ENCODE measurements at regions not wholly inside any gene's neighbourhood (a gene's known extent, or its start where the extent isn't known, plus 50 kb on each side); places are given as distances from the start of the nearest gene placed in this dataset.

DNA sequence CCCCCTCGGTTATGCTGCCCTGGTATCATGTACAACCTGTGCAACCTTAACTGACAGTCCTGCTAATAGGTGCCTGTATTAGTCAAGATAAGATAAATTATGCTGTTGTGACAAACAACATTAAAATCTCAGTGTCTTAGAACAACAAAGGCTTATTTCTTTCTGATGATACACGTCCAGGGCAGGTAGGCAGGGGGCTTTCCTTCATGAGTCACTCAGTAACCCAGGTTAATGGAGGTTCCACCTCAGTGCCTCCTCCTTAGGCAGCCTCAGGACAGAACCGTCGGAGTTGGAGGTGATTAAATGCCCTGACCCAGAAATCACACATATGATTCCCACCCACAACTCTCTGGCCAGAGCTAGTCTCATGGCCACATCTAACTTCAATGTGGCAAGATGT is 94.6 kb upstream of the CASZ1 start:
- Mint-ChIP-seq H3K4me3 (no peak overlapping the region), H3K27ac (peak overlapping the region in 1 of 3 donors; percentile 28), H3K4me1 (peaks cover 0 to 9% (median under 1%) of the 10 kb centered on the region in 4 donors), H3K9me3 (peaks cover 0 to 1% (median 0%) of the 10 kb centered on the region in 7 donors), H3K27me3 (peaks cover 61% of the 10 kb centered on the region), H3K36me3 (no peaks in the 10 kb centered on the region)
- H3K4me3 ChIP-seq (ENCODE audit: low read depth, low read length), result no peak overlapping the region
- H3K27ac ChIP-seq (ENCODE audit: insufficient read depth, low read length, poor library complexity, severe bottlenecking), result no peak overlapping the region
- no peaks in the 10 kb centered on the region for H3K9me3 ChIP-seq (ENCODE audit: control insufficient read depth in 2 of 2, low read length in 2 of 2)
- peaks cover 3% of the 10 kb centered on the region for H3K4me1 ChIP-seq (ENCODE audit: control insufficient read depth, insufficient read depth, low read length, poor library complexity, severe bottlenecking)
- peaks cover 6% of the 10 kb centered on the region for H3K27me3 ChIP-seq (ENCODE audit: control insufficient read depth, insufficient read depth, low read length)
- DNase-seq (no peak), ATAC-seq (ENCODE audit: low read depth in 2 of 2) (no peak)
- H3K36me3 ChIP-seq (ENCODE audit: control insufficient read depth, insufficient read depth, low read length), result no peaks in the 10 kb centered on the region

DNA sequence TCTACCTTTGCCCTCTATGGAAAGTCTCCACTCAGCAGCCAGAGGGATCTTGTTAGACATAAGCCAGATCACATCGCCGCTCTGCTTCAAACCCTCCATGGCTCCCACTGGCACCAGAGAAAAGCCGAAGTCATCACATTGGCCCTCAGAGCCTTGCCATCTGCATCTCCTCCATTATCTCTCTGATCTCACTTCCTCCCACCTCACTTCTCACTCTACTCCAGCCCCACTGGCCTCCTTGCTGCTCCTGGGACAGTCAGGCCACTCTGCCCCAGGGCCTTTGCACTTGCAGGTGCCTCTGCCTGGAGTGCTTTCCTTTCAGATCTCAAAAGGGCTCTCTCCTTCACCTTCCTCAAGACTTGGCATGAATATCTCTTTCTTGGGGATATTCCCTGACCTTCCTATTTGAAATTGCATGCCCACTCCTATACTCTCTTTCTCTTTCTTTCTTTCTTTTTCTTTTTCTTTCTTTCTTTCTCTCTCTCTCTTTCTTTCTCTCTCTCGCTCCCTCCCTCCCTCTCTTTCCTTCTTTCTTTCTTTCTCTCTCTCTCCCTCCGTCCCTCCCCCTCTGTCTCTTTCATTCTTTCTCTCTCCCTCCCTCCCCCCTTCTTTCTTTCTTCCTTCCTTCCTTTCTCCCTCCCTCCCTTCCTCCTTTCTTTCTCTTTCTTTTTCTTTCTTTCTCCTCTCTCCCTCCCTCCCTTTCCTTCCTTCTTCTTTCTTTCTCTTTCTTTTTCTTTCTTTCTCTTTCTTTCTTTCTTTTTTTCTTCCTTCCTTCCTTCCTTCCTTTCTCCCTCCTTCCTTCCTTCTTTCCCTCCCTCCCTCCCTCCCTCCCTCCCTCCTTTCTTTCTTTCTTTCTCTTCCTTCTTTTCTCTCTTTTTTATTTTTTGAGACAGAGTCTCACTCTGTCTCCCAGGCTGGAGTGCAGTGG is 96.0 kb upstream of the CASZ1 start:
- Histone ChIP-seq H3K9me3 (ENCODE audit: control insufficient read depth in 2 of 2, low read length in 2 of 2) (no peaks in the 10 kb centered on the region), H3K27me3 (ENCODE audit: control insufficient read depth, insufficient read depth, low read length) (peaks cover 6% of the 10 kb centered on the region), H3K4me1 (ENCODE audit: control insufficient read depth, insufficient read depth, low read length, poor library complexity, severe bottlenecking) (peaks cover 3% of the 10 kb centered on the region), H3K36me3 (ENCODE audit: control insufficient read depth, insufficient read depth, low read length) (no peaks in the 10 kb centered on the region), H3K27ac (ENCODE audit: insufficient read depth, low read length, poor library complexity, severe bottlenecking) (no peak overlapping the region), H3K4me3 (ENCODE audit: low read depth, low read length) (no peak overlapping the region)
- Mint-ChIP-seq H3K27me3 (peaks cover 54% of the 10 kb centered on the region), H3K36me3 (no peaks in the 10 kb centered on the region), H3K4me1 (peaks cover 0 to 9% (median under 1%) of the 10 kb centered on the region in 4 donors), H3K9me3 (peaks cover 0 to 1% (median 0%) of the 10 kb centered on the region in 7 donors), H3K4me3 (no peak overlapping the region), H3K27ac (no peak overlapping the region)
- ATAC-seq (ENCODE audit: low read depth in 2 of 2) (no peak), DNase-seq (no peak)

DNA sequence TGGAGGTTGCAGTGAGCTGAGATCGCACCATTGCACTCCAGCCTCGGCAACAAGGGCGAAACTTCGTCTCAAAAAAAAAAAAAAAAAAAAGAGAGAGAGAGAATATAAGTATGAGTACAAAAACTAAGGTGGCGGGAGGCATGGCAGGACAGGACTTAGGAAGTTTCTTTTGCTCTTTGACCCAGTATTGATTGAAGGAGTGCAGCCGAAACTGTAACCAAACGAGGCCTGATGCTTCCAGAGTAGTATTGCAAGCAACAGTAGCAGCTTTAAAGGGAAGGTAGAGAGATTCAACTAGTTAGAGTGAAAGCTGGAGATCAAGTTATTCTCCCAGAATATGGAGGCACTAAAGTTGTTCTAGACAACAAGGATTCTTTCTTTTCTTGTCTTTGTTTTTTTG is 99.2 kb upstream of the CASZ1 start:
- no peaks in the 10 kb centered on the region for H3K36me3 Mint-ChIP-seq
- Histone ChIP-seq H3K27me3 (ENCODE audit: control insufficient read depth, insufficient read depth, low read length) (no peaks in the 10 kb centered on the region), H3K4me1 (ENCODE audit: control insufficient read depth, insufficient read depth, low read length, poor library complexity, severe bottlenecking) (no peaks in the 10 kb centered on the region), H3K27ac (ENCODE audit: insufficient read depth, low read length, poor library complexity, severe bottlenecking) (no peak overlapping the region), H3K36me3 (ENCODE audit: control insufficient read depth, insufficient read depth, low read length) (no peaks in the 10 kb centered on the region), H3K4me3 (ENCODE audit: low read depth, low read length) (no peak overlapping the region), H3K9me3 (ENCODE audit: control insufficient read depth in 2 of 2, low read length in 2 of 2) (no peaks in the 10 kb centered on the region)
- no peak overlapping the region for H3K4me3 Mint-ChIP-seq
- H3K27me3 Mint-ChIP-seq, result peaks cover 34% of the 10 kb centered on the region
- H3K4me1 Mint-ChIP-seq, result no peaks in the 10 kb centered on the region
- ATAC-seq (ENCODE audit: low read depth in 2 of 2) (no peak), DNase-seq (no peak)
- H3K27ac Mint-ChIP-seq, result no peak overlapping the region
- H3K9me3 Mint-ChIP-seq, result no peaks in the 10 kb centered on the region

DNA sequence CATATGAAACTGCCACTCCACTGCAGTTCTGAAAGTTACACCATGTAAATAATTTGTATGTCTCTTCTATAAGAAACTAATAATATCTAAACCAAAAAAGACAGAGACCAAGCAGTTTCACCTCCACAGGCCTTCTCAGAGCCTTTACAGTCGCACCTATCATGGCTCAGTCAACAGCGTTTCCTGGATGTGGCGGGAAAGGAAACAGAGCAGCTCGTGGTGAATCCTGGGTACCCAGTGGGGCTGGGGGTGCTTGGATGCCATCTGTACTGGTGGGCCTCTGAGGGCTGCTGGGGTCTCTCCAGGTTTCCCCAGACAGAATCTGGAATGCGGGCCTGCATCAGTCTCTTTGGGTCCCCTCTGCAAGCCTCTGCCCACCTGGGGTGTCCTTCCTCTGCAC is 100.2 kb upstream of the CASZ1 start:
- H3K4me1 Mint-ChIP-seq, result no peaks in the 10 kb centered on the region
- Histone ChIP-seq H3K4me1 (ENCODE audit: control insufficient read depth, insufficient read depth, low read length, poor library complexity, severe bottlenecking) (no peaks in the 10 kb centered on the region), H3K9me3 (ENCODE audit: control insufficient read depth in 2 of 2, low read length in 2 of 2) (no peaks in the 10 kb centered on the region), H3K27me3 (ENCODE audit: control insufficient read depth, insufficient read depth, low read length) (no peaks in the 10 kb centered on the region), H3K27ac (ENCODE audit: insufficient read depth, low read length, poor library complexity, severe bottlenecking) (no peak overlapping the region), H3K36me3 (ENCODE audit: control insufficient read depth, insufficient read depth, low read length) (no peaks in the 10 kb centered on the region), H3K4me3 (ENCODE audit: low read depth, low read length) (no peak overlapping the region)
- no peak for DNase-seq
- H3K4me3 Mint-ChIP-seq, result no peak overlapping the region
- H3K27ac Mint-ChIP-seq, result no peak overlapping the region
- ATAC-seq (ENCODE audit: low read depth in 2 of 2), result no peak
- H3K27me3 Mint-ChIP-seq, result peaks cover 28% of the 10 kb centered on the region
- H3K9me3 Mint-ChIP-seq, result no peaks in the 10 kb centered on the region
- no peaks in the 10 kb centered on the region for H3K36me3 Mint-ChIP-seq

DNA sequence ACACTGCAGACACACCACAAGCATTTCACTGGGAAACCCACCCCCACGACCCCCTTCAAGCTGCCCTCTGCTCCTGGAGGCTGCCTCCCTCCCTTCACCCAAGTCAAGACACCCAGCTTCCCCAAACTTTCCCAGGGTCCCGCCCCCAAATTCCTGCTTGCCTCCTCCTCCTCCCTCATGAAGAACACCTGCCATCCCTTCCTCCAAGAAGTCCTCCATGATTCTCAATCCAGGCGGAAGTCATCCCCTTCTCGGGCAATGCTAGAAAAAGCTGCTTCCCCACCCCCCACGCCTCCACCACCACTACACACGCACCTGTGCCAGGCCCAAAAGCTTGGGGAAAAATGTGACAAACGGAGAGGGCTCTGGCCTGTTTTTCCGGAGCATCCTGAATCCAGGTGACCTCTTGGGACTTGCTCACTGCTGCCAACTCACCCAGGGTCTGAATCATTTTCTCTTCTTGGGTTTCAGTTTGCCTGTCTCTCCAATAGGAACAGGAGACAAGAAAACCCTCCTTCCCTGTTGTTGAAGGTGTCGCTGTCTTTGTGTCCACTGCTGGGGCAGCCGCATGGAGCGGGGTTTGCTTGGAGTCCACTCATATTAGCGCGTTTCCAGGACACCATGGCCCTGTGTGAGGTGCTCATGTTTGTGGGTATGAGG is 101.0 kb upstream of the CASZ1 start:
- Mint-ChIP-seq H3K27ac (no peak overlapping the region), H3K4me1 (no peaks in the 10 kb centered on the region), H3K27me3 (peaks cover 21% of the 10 kb centered on the region), H3K36me3 (no peaks in the 10 kb centered on the region), H3K9me3 (no peaks in the 10 kb centered on the region), H3K4me3 (no peak overlapping the region)
- no peaks in the 10 kb centered on the region for H3K27me3 ChIP-seq (ENCODE audit: control insufficient read depth, insufficient read depth, low read length)
- no peaks in the 10 kb centered on the region for H3K36me3 ChIP-seq (ENCODE audit: control insufficient read depth, insufficient read depth, low read length)
- no peaks in the 10 kb centered on the region for H3K4me1 ChIP-seq (ENCODE audit: control insufficient read depth, insufficient read depth, low read length, poor library complexity, severe bottlenecking)
- H3K9me3 ChIP-seq (ENCODE audit: control insufficient read depth in 2 of 2, low read length in 2 of 2), result no peaks in the 10 kb centered on the region
- no peak overlapping the region for H3K27ac ChIP-seq (ENCODE audit: insufficient read depth, low read length, poor library complexity, severe bottlenecking)
- no peak for ATAC-seq (ENCODE audit: low read depth in 2 of 2)
- DNase-seq, result no peak
- H3K4me3 ChIP-seq (ENCODE audit: low read depth, low read length), result no peak overlapping the region

DNA sequence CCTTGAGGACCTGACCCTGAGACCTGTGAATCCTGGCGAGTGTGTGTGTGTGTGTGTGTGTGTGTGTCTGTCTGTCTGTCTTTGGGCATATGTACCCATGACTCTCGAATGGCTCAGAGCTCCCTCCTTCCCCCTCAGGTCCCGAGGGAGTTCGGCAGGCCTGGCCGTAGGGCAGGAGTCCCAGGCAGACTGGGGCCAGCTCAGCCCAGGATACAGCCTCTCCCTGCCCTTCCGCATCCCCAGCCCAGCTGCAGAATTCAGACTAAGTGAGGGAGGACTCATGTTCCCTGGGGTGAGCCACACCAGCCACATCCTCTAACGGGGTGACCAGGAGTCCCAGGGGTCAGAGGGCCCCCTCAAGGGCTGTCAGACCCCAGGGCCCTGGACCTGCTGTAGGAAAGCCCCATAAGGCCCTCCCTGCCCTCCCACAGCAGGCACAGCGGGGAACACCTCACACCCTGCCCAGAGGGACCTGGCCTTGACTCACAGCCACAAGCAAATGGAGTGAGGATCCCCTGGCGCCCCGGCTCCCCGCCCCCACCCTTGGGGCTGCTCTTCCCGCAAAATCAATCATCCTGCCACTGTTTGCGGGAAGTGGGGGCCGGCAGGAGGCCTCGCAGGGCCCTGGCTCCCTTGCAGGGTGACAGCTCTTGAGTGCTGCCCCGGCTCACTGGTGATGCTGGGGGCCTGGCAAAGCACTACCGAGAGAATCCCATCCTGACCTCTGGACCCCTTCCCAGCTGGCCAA is 101.7 kb upstream of the CASZ1 start:
- no peak overlapping the region for H3K27ac ChIP-seq (ENCODE audit: insufficient read depth, low read length, poor library complexity, severe bottlenecking)
- ATAC-seq (ENCODE audit: low read depth in 2 of 2), result no peak
- no peaks in the 10 kb centered on the region for H3K36me3 ChIP-seq (ENCODE audit: control insufficient read depth, insufficient read depth, low read length)
- DNase-seq, result no peak
- no peaks in the 10 kb centered on the region for H3K36me3 Mint-ChIP-seq
- no peaks in the 10 kb centered on the region for H3K4me1 ChIP-seq (ENCODE audit: control insufficient read depth, insufficient read depth, low read length, poor library complexity, severe bottlenecking)
- H3K4me3 Mint-ChIP-seq, result no peak overlapping the region
- H3K27me3 ChIP-seq (ENCODE audit: control insufficient read depth, insufficient read depth, low read length), result no peaks in the 10 kb centered on the region
- H3K27ac Mint-ChIP-seq, result no peak overlapping the region
- H3K9me3 ChIP-seq (ENCODE audit: control insufficient read depth in 2 of 2, low read length in 2 of 2), result no peaks in the 10 kb centered on the region
- H3K4me3 ChIP-seq (ENCODE audit: low read depth, low read length), result no peak overlapping the region
- H3K27me3 Mint-ChIP-seq, result peaks cover 21% of the 10 kb centered on the region
- no peaks in the 10 kb centered on the region for H3K4me1 Mint-ChIP-seq
- H3K9me3 Mint-ChIP-seq, result no peaks in the 10 kb centered on the region

DNA sequence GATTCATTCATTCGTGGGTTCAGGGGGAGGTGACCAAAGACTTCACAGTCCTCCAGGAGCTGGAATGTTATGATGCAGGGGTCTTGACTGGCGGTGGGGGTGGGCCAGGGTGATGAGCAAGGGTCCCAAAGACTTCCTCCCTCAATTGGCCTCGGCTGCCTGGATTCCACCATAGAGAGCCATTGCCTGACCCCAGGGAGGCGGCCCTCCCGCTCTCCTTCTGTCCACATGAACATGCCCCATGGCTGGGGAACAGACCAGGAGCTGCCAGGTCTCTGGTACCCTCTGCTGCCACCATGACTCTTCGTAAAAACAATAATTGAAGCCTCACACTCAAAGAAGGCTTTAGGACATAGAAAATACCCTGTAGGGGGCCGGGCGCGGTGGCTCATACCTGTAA is 102.5 kb upstream of the CASZ1 start:
- Histone ChIP-seq H3K9me3 (ENCODE audit: control insufficient read depth in 2 of 2, low read length in 2 of 2) (no peaks in the 10 kb centered on the region), H3K27me3 (ENCODE audit: control insufficient read depth, insufficient read depth, low read length) (no peaks in the 10 kb centered on the region), H3K36me3 (ENCODE audit: control insufficient read depth, insufficient read depth, low read length) (no peaks in the 10 kb centered on the region), H3K27ac (ENCODE audit: insufficient read depth, low read length, poor library complexity, severe bottlenecking) (no peak overlapping the region), H3K4me3 (ENCODE audit: low read depth, low read length) (no peak overlapping the region), H3K4me1 (ENCODE audit: control insufficient read depth, insufficient read depth, low read length, poor library complexity, severe bottlenecking) (peaks cover 4% of the 10 kb centered on the region)
- ATAC-seq (ENCODE audit: low read depth in 2 of 2), result no peak
- no peak for DNase-seq
- peaks cover 0 to 7% (median 0%) of the 10 kb centered on the region in 4 donors for H3K4me1 Mint-ChIP-seq
- peaks cover 17% of the 10 kb centered on the region for H3K27me3 Mint-ChIP-seq
- no peak overlapping the region for H3K4me3 Mint-ChIP-seq
- no peak overlapping the region for H3K27ac Mint-ChIP-seq
- H3K36me3 Mint-ChIP-seq, result no peaks in the 10 kb centered on the region
- no peaks in the 10 kb centered on the region for H3K9me3 Mint-ChIP-seq
